GM21367 (cell line): ENCODE measurements at regions not wholly inside any gene's neighbourhood (a gene's known extent, or its start where the extent isn't known, plus 50 kb on each side); places are given as distances from the start of the nearest gene placed in this dataset.
"Not testable (repeated sequence)": the region's sequence is repeated elsewhere in the genome, so short reads cannot be mapped to it uniquely, and the experiment has no call there.

ENCODE experiments used
- ATAC-seq: cut with Tn5 transposase; IDR thresholded peaks from one replicate; pipeline ENCODE4 v1.9.1; 2021; ENCODE audit not compliant: unreplicated experiment

GRCh38 chr6:80531681-80532619, 425.5 kb downstream of the BCKDHB start:
- ATAC-seq: no peak

DNA sequence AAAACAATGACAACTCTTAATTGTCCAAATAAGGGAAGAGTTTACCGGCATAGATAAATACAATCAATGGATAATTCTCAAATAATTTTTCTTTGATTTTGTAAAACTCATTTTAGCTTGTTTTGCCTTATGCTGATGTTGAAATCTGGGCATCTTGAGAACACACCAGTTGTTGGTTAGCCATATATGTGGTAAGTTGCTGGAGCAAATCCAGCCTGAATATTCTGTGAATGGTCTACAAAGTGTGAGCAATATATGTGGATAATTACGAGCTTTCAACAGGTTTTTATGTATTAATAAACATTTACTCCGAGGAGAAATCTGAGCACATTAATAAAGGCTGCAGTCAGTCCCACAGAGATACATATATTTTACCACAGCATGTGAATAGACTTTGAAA, 423.6 kb downstream of the BCKDHB start:
- no peak for ATAC-seq

DNA sequence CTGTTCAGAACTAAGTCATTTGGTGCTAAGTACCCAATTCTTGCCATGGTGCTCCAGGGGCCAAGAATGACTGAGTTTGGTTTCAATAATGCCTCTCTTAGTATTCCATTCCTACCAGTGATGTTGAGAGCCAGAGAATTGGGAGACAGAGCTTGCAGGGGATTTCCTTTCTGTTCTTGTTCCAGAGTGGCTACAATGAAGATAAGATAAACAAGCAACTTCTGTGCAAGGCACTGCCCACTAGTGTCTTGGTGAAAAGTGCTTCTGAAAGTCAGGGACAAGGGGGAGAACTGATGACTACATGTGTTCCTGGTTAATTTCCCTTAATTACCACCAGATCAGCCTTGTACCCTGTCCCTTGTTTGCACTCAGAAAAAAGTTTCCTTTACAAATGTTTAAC, 421.6 kb downstream of the BCKDHB start:
- no peak for ATAC-seq

- ATAC-seq: no peak
These were observed 421.1 kb downstream of the BCKDHB start for GRCh38 chr6:80527552-80528052.

GRCh38 chr6:80523531-80523997, 417.1 kb downstream of the BCKDHB start:
- ATAC-seq: no peak

DNA sequence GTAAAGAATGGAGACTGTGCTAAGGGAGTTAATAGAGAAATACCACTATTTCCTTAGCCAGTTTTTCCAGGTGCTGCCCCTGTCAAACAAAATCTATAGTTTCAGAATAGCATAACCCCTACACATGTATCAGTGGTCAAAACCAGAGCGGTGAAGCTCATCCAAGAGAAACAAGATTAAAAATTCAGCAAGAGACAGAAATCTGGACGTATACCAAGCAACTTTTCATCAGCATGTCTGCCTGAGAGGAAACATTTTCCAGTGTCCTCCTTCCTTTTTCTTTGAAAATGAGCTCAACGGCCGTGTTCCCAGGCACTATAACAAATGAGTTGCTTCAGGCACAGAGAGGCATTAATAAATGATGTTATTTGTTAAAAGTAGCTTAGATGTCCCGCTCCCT, 416.5 kb downstream of the BCKDHB start:
- no peak for ATAC-seq

DNA sequence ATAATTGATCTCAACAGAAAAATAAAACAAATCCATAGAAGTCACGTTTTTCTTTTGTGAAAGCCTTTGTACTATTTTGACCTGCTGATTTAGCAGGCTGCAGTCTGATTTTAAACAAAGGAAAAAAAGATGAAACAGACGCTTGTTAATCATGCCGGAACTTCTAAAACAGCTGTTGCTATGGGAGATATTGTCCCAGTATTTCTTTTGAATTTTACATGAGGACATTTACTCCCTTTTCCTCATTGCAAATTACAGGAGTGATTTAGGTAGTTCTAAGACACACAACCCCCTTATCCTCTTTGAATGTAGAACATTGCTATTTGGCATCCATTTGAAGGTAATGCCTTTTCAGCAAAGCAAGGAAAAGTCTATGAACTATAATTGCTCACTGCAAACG, 416.1 kb downstream of the BCKDHB start:
- ATAC-seq: no peak

- ATAC-seq: no peak
These were observed 413.5 kb downstream of the BCKDHB start for GRCh38 chr6:80519811-80520594.

GRCh38 chr6:80517525-80517924, 411.1 kb downstream of the BCKDHB start:
- ATAC-seq: no peak

- ATAC-seq: not testable (repeated sequence)
These were observed 404.1 kb downstream of the BCKDHB start for GRCh38 chr6:80510521-80510920.

GRCh38 chr6:80508885-80509630, 402.6 kb downstream of the BCKDHB start:
- no peak for ATAC-seq

GRCh38 chr6:80504882-80505281, 398.4 kb downstream of the BCKDHB start:
- no peak for ATAC-seq

DNA sequence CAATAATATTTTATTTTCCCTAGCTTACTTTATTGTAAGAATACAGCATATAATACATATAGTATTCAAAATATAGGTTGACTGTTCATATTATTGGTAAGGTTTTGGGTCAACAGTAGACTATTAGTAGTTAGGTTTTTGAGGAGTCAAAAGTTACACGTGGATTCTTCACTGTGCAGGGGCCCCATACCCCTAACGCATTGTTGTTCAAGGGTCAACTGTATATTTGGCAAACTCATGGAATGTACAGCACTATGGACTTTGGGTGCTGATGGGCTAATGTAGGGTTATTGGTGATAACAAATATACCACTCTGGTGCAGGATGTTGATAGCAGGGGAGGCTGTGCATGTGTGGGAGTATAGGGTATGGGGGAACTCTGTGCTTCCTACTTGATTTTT, 397.2 kb downstream of the BCKDHB start:
- no peak for ATAC-seq

DNA sequence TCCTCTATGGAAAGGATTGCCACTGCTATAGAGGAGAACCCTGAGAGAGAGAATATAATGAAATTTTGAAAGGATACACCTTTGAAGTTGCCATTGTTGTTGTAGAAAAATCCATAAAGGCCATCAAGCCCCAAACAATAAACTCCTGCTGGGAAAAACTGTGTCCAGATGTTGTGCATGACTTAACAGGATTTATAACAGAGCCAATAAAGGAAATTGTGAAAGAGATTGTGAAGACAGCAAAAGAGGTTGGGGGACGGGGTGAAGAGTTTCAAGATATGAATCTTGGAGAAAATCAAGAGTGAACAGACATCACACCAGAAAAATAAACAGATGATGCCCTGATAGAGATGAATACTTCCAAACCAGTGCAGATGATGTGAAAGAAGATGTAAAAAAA, 396.4 kb downstream of the BCKDHB start:
- ATAC-seq: no peak

DNA sequence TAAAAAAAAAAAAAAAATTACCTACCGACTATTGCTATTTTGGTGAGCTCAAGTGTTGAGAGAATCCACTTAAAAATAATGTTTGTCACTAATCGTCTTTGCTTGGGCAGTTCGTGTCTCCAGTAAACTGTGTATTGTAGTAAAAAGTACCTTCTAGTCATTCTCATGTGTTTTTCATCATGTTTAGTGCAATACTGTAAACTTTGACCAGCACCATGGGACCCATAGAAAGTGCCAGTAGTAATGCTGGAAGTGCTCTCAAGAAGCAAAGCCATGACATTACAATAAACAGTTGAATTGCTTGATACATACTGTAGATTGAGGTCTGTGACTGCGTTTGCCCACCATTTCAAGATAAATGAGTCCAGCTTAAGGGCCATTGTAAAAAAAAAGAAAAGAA, 395.2 kb downstream of the BCKDHB start:
- ATAC-seq: no peak

DNA sequence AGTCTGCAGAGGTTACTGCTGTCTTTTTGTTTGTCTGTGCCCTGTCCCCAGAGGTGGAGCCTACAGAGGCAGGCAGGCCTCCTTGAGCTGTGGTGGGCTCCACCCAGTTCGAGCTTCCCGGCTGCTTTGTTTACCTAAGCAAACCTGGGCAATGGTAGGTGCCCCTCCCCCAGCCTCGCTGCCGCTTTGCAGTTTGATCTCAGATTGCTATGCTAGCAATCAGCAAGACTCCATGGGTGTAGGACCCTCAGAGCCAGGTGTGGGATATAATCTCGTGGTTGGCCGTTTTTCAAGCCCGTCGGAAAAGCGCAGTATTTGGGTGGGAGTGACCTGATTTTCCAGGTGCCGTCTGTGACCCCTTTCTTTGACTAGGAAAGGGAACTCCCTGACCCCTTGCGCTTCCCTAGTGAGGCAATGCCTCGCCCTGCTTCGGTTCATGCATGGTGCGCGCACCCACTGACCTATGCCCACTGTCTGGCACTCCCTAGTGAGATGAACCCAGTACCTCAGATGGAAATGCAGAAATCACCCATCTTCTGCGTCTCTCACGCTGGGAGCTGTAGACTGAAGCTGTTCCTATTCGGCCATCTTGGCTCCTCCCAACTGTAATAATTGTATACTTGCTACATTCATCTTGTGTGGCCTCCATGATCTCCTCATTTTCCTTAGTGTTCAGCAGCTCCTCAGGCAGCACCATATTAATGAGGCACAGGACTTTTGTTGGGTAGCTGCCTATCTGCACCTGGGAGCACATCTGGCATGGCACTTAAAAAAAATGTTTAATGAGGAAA, 391.4 kb downstream of the BCKDHB start:
- ATAC-seq: not testable (repeated sequence)

- no peak for ATAC-seq
These were observed 383.6 kb downstream of the BCKDHB start for GRCh38 chr6:80489911-80490635.

GRCh38 chr6:80488190-80488589, 381.7 kb downstream of the BCKDHB start:
- no peak for ATAC-seq

GRCh38 chr6:80485494-80485893, 379.0 kb downstream of the BCKDHB start:
- ATAC-seq: not testable (repeated sequence)

- ATAC-seq: no peak
These were observed 375.6 kb downstream of the BCKDHB start for GRCh38 chr6:80482056-80482455.
